H1 (cell line): ENCODE measurements at regions not wholly inside any gene's neighbourhood (a gene's known extent, or its start where the extent isn't known, plus 50 kb on each side); places are given as distances from the start of the nearest gene placed in this dataset.

Source experiments
- CTCF ChIA-PET: fragments of 300-600 bp; sonication (Branson Sonifier 250); formaldehyde crosslinking; loops from one replicate; lab custom pipeline; 2021; ENCODE audit not compliant: partially characterized antibody; lab: Charles Lee
- POLR2A ChIA-PET: fragments of 300-600 bp; sonication (Branson Sonifier 250); formaldehyde crosslinking; loops from one replicate; lab custom pipeline; 2021; ENCODE audit warnings: inconsistent platforms; ENCODE audit not compliant: partially characterized antibody; lab: Charles Lee
- DNase-seq, 2 experiments: peaks; one replicate each; pipeline versions ENCODE4 v3.0.0 to v3.0.0-alpha.2; 2010 to 2022; ENCODE audit warnings: low spot score in 2 of 2, low read depth in 1 of 2, mixed read lengths in 1 of 2
- FAIRE-seq: peaks from 2 replicates; lab custom pipeline; 2011; peaks lifted over from hg19 to GRCh38; lab: Jason Lieb, UNC
- H2AFZ ChIP-seq: 2 replicates; pipeline ENCODE4 v1.8.1; 2012; ENCODE audit warnings: low read length, inconsistent platforms
- H2AK5ac ChIP-seq: 2 replicates; pipeline ENCODE4 v1.6.1; 2013; ENCODE audit warnings: low read depth, low read length
- H2BK120ac ChIP-seq: replicated peaks from 2 replicates; pipeline ENCODE3; 2013; ENCODE audit warnings: low read depth, low read length, inconsistent platforms
- H2BK12ac ChIP-seq: 2 replicates; pipeline ENCODE4 v1.6.1; 2013; ENCODE audit warnings: low read depth, low read length
- H2BK15ac ChIP-seq: 2 replicates; pipeline ENCODE4 v1.6.1; 2013; ENCODE audit warnings: low read length
- H2BK20ac ChIP-seq: 2 replicates; pipeline ENCODE4 v1.6.1; 2013; ENCODE audit warnings: low read length
- H2BK5ac ChIP-seq: 2 replicates; pipeline ENCODE4 v1.6.1; 2013; ENCODE audit warnings: low read depth, low read length
- H3K14ac ChIP-seq: 2 replicates; pipeline ENCODE4 v1.6.1; 2013; ENCODE audit warnings: inconsistent platforms; ENCODE audit not compliant: insufficient read length
- H3K18ac ChIP-seq: 2 replicates; pipeline ENCODE4 v1.6.1; 2013; ENCODE audit warnings: low read length; ENCODE audit errors: extremely low read depth
- H3K23ac ChIP-seq: 2 replicates; pipeline ENCODE4 v1.6.1; 2013; ENCODE audit warnings: inconsistent platforms; ENCODE audit not compliant: insufficient read length
- H3K23me2 ChIP-seq: 2 replicates; pipeline ENCODE4 v1.6.1; 2013; ENCODE audit warnings: low read depth, low read length
- H3K27ac ChIP-seq: 2 replicates; pipeline ENCODE4 v1.6.1; 2011; ENCODE audit warnings: low read depth, low read length, inconsistent platforms
- H3K27me3 ChIP-seq, 4 experiments: replicated peaks in 1 of 4; 1 replicate in 1 of 4; 2 replicates in 3 of 4; pipeline versions ENCODE4 v1.6.1 to v1.8.1; 2011 to 2013; ENCODE audit warnings: low read length in 3 of 4, mild to moderate bottlenecking in 3 of 4, inconsistent platforms in 2 of 4, mixed read lengths in 2 of 4, moderate library complexity in 1 of 4; ENCODE audit not compliant: control insufficient read depth in 3 of 4, insufficient read depth in 3 of 4; ENCODE audit errors: extremely low read depth in 1 of 4
- H3K36me3 ChIP-seq, 4 experiments: 2 replicates each; pipeline versions ENCODE4 v1.6.1 to v1.8.1; 2011 to 2013; ENCODE audit warnings: mild to moderate bottlenecking in 4 of 4, low read length in 3 of 4, moderate library complexity in 2 of 4, control low read depth in 1 of 4, inconsistent platforms in 1 of 4; ENCODE audit not compliant: insufficient read depth in 4 of 4, control insufficient read depth in 2 of 4
- H3K4ac ChIP-seq: replicated peaks from 2 replicates; pipeline ENCODE3; 2013; ENCODE audit warnings: low read length, low read depth, mixed read lengths, inconsistent platforms; ENCODE audit not compliant: insufficient read length
- H3K4me1 ChIP-seq, 4 experiments: replicated peaks in 1 of 4; 1 replicate in 1 of 4; 2 replicates in 3 of 4; pipeline versions ENCODE4 v1.6.1 to v1.8.1; 2011 to 2013; ENCODE audit warnings: low read length in 3 of 4, inconsistent platforms in 2 of 4, mixed read lengths in 1 of 4; ENCODE audit not compliant: insufficient read depth in 4 of 4, control insufficient read depth in 3 of 4
- H3K4me2 ChIP-seq, 2 experiments: 2 replicates each; pipeline versions ENCODE4 v1.6.1 to v1.8.1; 2011 to 2013; ENCODE audit warnings: low read depth in 2 of 2, low read length in 2 of 2, control low read depth in 1 of 2, inconsistent platforms in 1 of 2, mild to moderate bottlenecking in 1 of 2; ENCODE audit not compliant: insufficient read depth in 1 of 2
- H3K4me3 ChIP-seq, 4 experiments: fragments of 200-600, 300-600 bp in 1 of 4; sonication (generic), shearing (Covaris generic), sonication (Bioruptor Twin) in 1 of 4; 2 replicates each; pipeline versions ENCODE4 v1.5.1 to v1.8.1; 2011 to 2016; ENCODE audit warnings: low read length in 4 of 4, low read depth in 3 of 4, control low read depth in 2 of 4, inconsistent platforms in 2 of 4, mild to moderate bottlenecking in 2 of 4, mixed read lengths in 1 of 4, moderate library complexity in 1 of 4; ENCODE audit not compliant: insufficient read depth in 2 of 4; ENCODE audit errors: extremely low read depth in 1 of 4
- H3K56ac ChIP-seq: replicated peaks from 2 replicates; pipeline ENCODE3; 2013; ENCODE audit warnings: low read depth, mild to moderate bottlenecking, mixed read lengths, low read length, inconsistent platforms; ENCODE audit not compliant: insufficient read length
- H3K79me1 ChIP-seq: 2 replicates; pipeline ENCODE4 v1.6.1; 2013; ENCODE audit warnings: low read depth, low read length, control low read depth
- H3K79me2 ChIP-seq, 2 experiments: 2 replicates each; pipeline versions ENCODE4 v1.6.1 to v1.8.1; 2012 to 2013; ENCODE audit warnings: low read length in 2 of 2, mild to moderate bottlenecking in 2 of 2, inconsistent platforms in 1 of 2; ENCODE audit not compliant: insufficient read depth in 2 of 2, control insufficient read depth in 1 of 2
- H3K9ac ChIP-seq, 4 experiments: replicated peaks in 1 of 4; 1 replicate in 1 of 4; 2 replicates in 3 of 4; pipeline versions ENCODE4 v1.6.1 to v1.8.1; 2011 to 2013; ENCODE audit warnings: low read depth in 3 of 4, low read length in 3 of 4, control low read depth in 2 of 4, mild to moderate bottlenecking in 2 of 4, moderate library complexity in 2 of 4, inconsistent platforms in 1 of 4; ENCODE audit errors: extremely low read depth in 1 of 4
- H3K9me3 ChIP-seq, 2 experiments: 2 replicates each; pipeline versions ENCODE4 v1.6.1 to v1.8.1; 2012 to 2013; ENCODE audit warnings: mild to moderate bottlenecking in 2 of 2, moderate library complexity in 2 of 2, control low read depth in 1 of 2, inconsistent platforms in 1 of 2, low read depth in 1 of 2, low read length in 1 of 2, mixed read lengths in 1 of 2; ENCODE audit not compliant: insufficient read depth in 2 of 2
- H4K20me1 ChIP-seq, 2 experiments: replicated peaks in 1 of 2; 2 replicates each; pipeline versions ENCODE3 to v1.8.1; 2011 to 2013; ENCODE audit warnings: inconsistent platforms in 2 of 2, low read length in 2 of 2, mild to moderate bottlenecking in 1 of 2; ENCODE audit not compliant: insufficient read depth in 2 of 2, control insufficient read depth in 1 of 2
- H4K5ac ChIP-seq: 2 replicates; pipeline ENCODE4 v1.6.1; 2013; ENCODE audit warnings: low read length, low read depth, mixed read lengths, inconsistent platforms; ENCODE audit not compliant: insufficient read length
- H4K8ac ChIP-seq: 2 replicates; pipeline ENCODE4 v1.8.0; 2013; ENCODE audit warnings: mild to moderate bottlenecking, moderate library complexity, low read length, inconsistent platforms; ENCODE audit not compliant: insufficient read depth; ENCODE audit errors: extremely low read depth
- H4K91ac ChIP-seq: replicated peaks from 2 replicates; pipeline ENCODE3; 2013; ENCODE audit warnings: low read length, mixed read lengths, inconsistent platforms; ENCODE audit not compliant: insufficient read length
- ASH2L ChIP-seq: fragments of 200-600, 300-600 bp; sonication (generic); IDR thresholded peaks from one replicate; pipeline ENCODE4 v1.7.1; 2017; ENCODE audit warnings: low read length
- CTBP2 ChIP-seq: IDR thresholded peaks from 2 replicates; pipeline ENCODE4 v1.7.0; 2011; ENCODE audit warnings: borderline replicate concordance, mild to moderate bottlenecking, moderate library complexity, mixed read lengths, low read length; ENCODE audit not compliant: insufficient read depth, insufficient read length
- E2F6 ChIP-seq: IDR thresholded peaks from 2 replicates; pipeline ENCODE4 v1.6.1; 2012; ENCODE audit warnings: inconsistent platforms
- EP300 ChIP-seq, 2 experiments: IDR thresholded peaks; 1 replicate in 1 of 2; 2 replicates in 1 of 2; pipeline ENCODE4 v1.6.1; 2011 to 2012; ENCODE audit warnings: low read depth in 2 of 2, low read length in 2 of 2, mild to moderate bottlenecking in 2 of 2, borderline replicate concordance in 1 of 2, inconsistent platforms in 1 of 2, moderate library complexity in 1 of 2
- JUND ChIP-seq: IDR thresholded peaks from 2 replicates; pipeline ENCODE4 v1.6.1; 2011; ENCODE audit warnings: mild to moderate bottlenecking, improper control_type of control experiment, low read length
- KDM4A ChIP-seq: IDR thresholded peaks from one replicate; pipeline ENCODE4 v1.7.1; 2012; ENCODE audit warnings: low read depth, mild to moderate bottlenecking, moderate library complexity, low read length, inconsistent platforms; ENCODE audit not compliant: severe bottlenecking
- MAX ChIP-seq: IDR thresholded peaks from 2 replicates; pipeline ENCODE4 v1.6.1; 2012; ENCODE audit warnings: inconsistent platforms
- NRF1 ChIP-seq: IDR thresholded peaks from 2 replicates; pipeline ENCODE4 v1.6.1; 2011; ENCODE audit warnings: mild to moderate bottlenecking, low read depth, low read length, improper control_type of control experiment
- RXRA ChIP-seq: IDR thresholded peaks from 2 replicates; pipeline ENCODE4 v1.6.1; 2011; ENCODE audit warnings: low read depth, mild to moderate bottlenecking, low read length, moderate library complexity; ENCODE audit not compliant: insufficient read depth
- SRF ChIP-seq: IDR thresholded peaks from 2 replicates; pipeline ENCODE4 v1.6.1; 2011; ENCODE audit warnings: mild to moderate bottlenecking, low read depth, low read length, moderate library complexity
- WGBS, 2 experiments: shearing (Covaris generic) in 1 of 2; methylation state at CpG; one replicate each; pipeline versions ENCODE4 v1.1.6 to v1.1.7; 2013 to 2015; ENCODE audit warnings: low lambda C conversion rate in 2 of 2, mixed read lengths in 2 of 2, inconsistent platforms in 1 of 2, low coverage in 1 of 2, missing lambda C conversion rate in 1 of 2; ENCODE audit not compliant: insufficient replicate concordance in 2 of 2, insufficient coverage in 1 of 2, insufficient read length in 1 of 2; ENCODE audit errors: extremely low coverage in 1 of 2, missing lambda C conversion rate in 1 of 2; 5-methylcytosine and 5-hydroxymethylcytosine counted together

- no peak overlapping the region for H3K27ac ChIP-seq
- H3K56ac ChIP-seq = no peak overlapping the region
- FAIRE-seq (no peak), DNase-seq (no peak)
- no peaks in the 10 kb centered on the region for H3K4me1 ChIP-seq
- no peak overlapping the region for H2AK5ac ChIP-seq
- H2BK120ac ChIP-seq = no peak overlapping the region
- no peak overlapping the region for H3K4me3 ChIP-seq
- H4K91ac ChIP-seq = no peak overlapping the region
- no peak overlapping the region for H3K23ac ChIP-seq
- no peak overlapping the region for H2BK20ac ChIP-seq
- peak overlapping the region; percentile 84 for H2AFZ ChIP-seq
- 96% methylated on average over 14 of the region's 16 CpGs; no CpG with 5 or more reads in 1 of the 2 experiments for WGBS, 2 experiments
- H4K20me1 ChIP-seq = no peaks in the 10 kb centered on the region
- no peaks in the 10 kb centered on the region for H3K27me3 ChIP-seq
- no peak overlapping the region for H2BK15ac ChIP-seq
- no peaks in the 10 kb centered on the region for H3K79me2 ChIP-seq
- no peaks in the 10 kb centered on the region for H3K9me3 ChIP-seq
- no peaks in the 10 kb centered on the region for H3K79me1 ChIP-seq
- H4K5ac ChIP-seq = no peak overlapping the region
- no peak overlapping the region for H3K9ac ChIP-seq
- H2BK5ac ChIP-seq = no peak overlapping the region
- no peak overlapping the region for H3K4me2 ChIP-seq
- no peak overlapping the region for H4K8ac ChIP-seq
- no peaks in the 10 kb centered on the region for H3K23me2 ChIP-seq
- H3K4ac ChIP-seq = no peak overlapping the region
- CTCF ChIA-PET = interaction anchor here (0.7 kb wide), 1 partner anchor 43 kb away, joined by 3 read pairs; no protein-coding TSS in a partner anchor
- no peak overlapping the region for H3K14ac ChIP-seq
- POLR2A ChIA-PET = no interaction called here
- H2BK12ac ChIP-seq = no peak overlapping the region
- H3K18ac ChIP-seq = no peak overlapping the region
- H3K36me3 ChIP-seq = no peaks in the 10 kb centered on the region
- TF ChIP-seq EP300 (IDR thresholded peaks at IDR 0.05; ENCODE audit: borderline replicate concordance in 1 of 2, low read depth in 2 of 2, low read length in 2 of 2) = no peak
- TF ChIP-seq KDM4A = no peak
- TF ChIP-seq NRF1 = no peak
- no peak for TF ChIP-seq MAX
- TF ChIP-seq JUND = no peak
- no peak for TF ChIP-seq CTBP2
- TF ChIP-seq ASH2L = no peak
- no peak for TF ChIP-seq SRF
- TF ChIP-seq E2F6 = no peak
- TF ChIP-seq RXRA = no peak
Observed at GRCh38 chr5:21225223-21226064, 1237.4 kb upstream of the CDH18 start.
